GM10248 (cell line): ENCODE measurements at regions not wholly inside any gene's neighbourhood (a gene's known extent, or its start where the extent isn't known, plus 50 kb on each side); places are given as distances from the start of the nearest gene placed in this dataset.
"Not testable (repeated sequence)": the region's sequence is repeated elsewhere in the genome, so short reads cannot be mapped to it uniquely, and the experiment has no call there.

Experiments used
- CTCF ChIA-PET: fragments of 300-600 bp; sonication (Branson Sonifier 250); formaldehyde crosslinking; extraction: SDS; loops from one replicate; lab custom pipeline; 2021; ENCODE audit warnings: antibody characterized with exemption; lab: Yijun Ruan, JAX
- POLR2A ChIA-PET: fragments of 350-650 bp; sonication (Branson Sonifier 250); formaldehyde crosslinking; extraction: SDS; loops from one replicate; lab custom pipeline; 2020; ENCODE audit warnings: antibody characterized with exemption; lab: Yijun Ruan, JAX
- DNase-seq: peaks from one replicate; pipeline ENCODE4 v3.0.0; 2012; ENCODE audit errors: extremely low spot score
- TF ChIP-seq, protein P1 (sequence below): IDR thresholded peaks from 2 replicates; pipeline ENCODE4 v1.5.1; 2012; ENCODE audit warnings: mild to moderate bottlenecking, low read depth; ENCODE audit errors: extremely low read depth, missing control alignments, control extremely low read depth

DNA sequence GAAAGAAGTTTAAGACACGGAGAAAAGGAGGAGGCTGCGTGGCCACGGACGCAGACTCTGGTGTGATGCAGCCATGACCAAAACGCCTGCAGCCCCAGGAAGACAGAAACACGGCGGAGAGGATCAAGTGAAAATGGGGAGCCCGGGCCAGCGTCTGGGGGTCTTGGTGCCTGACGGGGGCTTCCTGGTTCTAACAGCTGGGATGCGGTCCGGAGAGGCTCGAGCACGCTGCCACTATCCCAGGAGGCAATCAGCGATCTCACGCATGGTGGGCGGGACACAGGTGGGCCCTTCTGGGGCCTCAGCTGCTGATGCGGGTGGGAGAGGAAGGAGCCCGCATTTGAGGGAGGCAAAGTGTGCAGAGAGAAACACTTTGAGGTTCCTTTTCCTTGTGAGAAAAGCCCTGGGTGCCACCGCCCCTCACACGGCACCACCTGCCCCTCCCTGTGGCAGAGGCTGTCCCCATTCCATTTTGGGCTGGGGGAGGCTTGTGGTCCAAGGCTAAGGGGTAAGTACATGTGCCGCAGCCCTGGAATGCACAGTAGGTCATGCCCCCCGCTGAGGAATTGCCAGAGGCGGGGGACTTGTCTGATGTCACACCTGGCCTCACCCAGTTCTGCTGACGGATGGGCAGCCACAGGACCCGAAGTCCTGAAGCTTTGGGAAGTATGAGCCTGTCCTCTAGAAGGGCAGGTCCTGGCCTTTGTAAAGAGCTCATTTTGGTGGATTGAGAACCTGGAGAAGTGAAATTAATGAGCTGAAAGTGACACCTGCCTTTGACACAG, 121.7 kb upstream of the ZNF469 start:
- POLR2A ChIA-PET, CTCF ChIA-PET, DNase-seq: not testable (repeated sequence)

DNA sequence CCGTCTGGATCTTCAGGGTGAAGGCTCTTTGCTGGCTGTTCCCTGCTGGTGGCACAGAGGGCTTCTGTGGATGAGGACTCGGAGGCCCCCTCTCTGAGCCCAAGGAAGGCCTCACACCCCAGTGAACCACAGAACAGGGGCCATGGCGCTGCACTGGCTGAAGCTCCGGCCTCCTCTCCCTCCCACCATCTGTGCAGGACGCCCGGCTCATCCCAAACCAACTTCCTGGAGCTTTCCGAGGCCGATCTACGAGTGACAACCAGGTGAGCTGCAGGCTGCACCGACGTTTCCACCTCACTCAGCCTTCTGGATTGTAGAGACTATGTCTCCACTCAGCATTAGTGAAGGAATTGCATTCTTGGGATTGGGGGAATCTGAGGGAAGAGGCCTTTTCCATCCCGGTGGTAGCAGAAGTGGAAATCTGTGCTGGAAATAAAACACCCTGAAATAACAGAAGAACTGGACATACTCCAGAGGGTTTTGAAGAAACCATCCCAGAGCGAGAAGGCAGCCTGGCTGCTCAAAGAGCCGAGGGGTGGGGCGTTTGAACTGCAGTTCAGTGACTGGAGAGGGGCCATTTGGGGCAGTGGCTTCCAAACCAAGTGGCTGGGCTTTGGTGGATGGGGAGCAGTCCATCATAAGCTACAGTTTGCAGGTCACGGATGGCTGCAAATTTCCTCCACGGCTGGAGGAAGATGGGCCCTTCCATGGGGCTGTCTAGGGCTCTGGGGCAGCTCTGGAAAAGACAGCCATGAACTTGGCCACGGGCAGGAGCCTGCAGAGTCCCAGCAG, 120.7 kb upstream of the ZNF469 start:
- DNase-seq, POLR2A ChIA-PET, CTCF ChIA-PET: not testable (repeated sequence)

DNA sequence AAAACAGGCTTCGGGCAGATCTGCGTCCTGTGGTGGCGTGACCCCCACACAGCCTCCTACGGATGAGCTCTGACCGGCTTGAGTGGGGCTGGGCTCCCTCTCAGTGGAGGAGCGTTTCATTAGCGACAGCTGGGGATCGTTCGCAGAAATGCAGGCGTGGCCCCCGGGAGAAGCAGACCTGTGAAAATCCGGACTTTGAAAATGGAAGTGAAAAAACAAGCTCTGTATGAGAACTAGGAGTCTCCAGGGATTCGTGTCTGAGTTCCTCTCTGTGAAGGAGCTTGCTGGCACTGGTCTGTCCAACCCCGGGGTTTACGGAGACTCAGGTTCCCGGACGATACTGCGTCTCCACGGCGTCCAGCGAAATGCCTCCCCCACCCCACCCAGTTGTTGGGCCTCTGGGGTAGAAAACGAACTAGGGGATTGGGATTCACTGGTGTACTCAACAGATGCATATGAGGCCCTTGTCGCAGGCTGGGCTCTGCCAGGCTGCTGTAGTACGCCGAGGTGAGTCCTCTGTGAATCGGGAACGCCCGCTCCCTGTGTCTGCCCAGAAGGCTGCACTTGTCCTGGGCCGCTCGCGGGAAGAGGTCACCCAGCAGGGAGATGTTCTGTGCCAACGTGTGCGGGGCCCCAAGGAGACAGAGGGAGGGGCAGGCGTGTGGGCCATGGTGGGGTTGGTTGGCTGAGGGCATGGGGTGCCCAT, 119.7 kb upstream of the ZNF469 start:
- DNase-seq, CTCF ChIA-PET, POLR2A ChIA-PET: not testable (repeated sequence)

DNA sequence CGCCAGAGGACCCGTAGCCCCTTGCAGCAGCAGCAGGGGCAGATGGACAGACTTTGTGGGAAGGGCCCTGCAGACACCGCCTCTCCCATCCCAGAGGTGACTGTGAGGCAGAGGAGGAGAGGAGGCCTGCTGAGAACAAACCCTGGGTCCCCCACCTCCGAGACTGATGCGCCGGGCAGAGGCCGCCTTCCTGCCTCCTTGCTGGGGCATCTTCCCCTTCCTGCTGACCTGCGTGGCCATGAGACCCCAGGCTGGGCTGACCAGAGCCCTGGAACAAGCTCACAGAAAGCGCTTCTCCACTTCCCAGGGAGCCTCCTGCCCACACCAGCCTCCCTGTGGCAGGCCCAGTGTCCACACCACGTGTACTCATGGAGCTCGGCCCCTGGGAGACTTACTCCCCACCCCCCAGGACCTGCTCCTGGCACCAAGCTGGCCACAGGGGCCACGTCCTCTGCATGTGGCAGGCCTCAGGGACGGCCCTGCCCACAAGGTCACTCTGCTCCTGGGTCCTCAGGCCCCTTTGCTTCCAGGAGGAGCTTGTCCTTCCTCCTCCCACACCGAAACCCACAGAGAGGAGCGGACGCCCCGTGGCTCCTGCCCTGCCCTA, 119.0 kb upstream of the ZNF469 start:
- DNase-seq, POLR2A ChIA-PET, CTCF ChIA-PET: not testable (repeated sequence)

DNA sequence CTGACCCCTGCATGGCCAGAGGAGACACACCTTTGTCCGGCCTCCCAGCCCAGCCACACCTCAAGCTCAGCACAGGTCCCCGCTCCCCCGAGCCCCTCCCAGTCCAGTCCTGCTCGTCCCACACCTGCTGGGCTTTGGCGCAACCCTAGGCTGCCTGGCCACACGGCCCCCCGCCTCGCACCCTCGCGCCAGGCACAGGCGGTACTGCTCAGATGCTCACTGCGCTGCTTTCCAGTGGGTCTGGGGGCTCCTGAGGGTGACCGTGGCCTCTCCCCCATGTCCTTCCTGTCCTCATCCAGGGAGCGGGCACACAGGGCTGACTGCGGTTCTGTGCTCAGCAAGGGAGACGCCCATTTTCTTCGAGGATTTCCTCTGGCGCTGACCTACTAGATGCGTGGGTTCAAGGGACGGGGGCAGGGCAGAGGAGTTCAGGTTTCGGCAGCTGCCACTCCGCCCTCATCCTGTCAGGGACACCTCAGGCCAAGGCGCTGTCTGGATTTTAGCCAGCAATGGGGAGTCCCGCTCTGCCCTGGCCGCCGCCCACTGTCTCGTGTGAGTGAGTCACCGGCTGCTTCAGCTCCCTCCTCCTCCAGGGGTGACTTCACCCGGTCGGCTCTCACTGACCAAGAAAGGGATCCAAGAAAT, 118.0 kb upstream of the ZNF469 start:
- ChIA-PET CTCF (no interaction called here), POLR2A (no interaction called here)
- TF ChIP-seq, protein P1, sequence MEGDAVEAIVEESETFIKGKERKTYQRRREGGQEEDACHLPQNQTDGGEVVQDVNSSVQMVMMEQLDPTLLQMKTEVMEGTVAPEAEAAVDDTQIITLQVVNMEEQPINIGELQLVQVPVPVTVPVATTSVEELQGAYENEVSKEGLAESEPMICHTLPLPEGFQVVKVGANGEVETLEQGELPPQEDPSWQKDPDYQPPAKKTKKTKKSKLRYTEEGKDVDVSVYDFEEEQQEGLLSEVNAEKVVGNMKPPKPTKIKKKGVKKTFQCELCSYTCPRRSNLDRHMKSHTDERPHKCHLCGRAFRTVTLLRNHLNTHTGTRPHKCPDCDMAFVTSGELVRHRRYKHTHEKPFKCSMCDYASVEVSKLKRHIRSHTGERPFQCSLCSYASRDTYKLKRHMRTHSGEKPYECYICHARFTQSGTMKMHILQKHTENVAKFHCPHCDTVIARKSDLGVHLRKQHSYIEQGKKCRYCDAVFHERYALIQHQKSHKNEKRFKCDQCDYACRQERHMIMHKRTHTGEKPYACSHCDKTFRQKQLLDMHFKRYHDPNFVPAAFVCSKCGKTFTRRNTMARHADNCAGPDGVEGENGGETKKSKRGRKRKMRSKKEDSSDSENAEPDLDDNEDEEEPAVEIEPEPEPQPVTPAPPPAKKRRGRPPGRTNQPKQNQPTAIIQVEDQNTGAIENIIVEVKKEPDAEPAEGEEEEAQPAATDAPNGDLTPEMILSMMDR: no peak
- peak; percentile 76 for DNase-seq

DNA sequence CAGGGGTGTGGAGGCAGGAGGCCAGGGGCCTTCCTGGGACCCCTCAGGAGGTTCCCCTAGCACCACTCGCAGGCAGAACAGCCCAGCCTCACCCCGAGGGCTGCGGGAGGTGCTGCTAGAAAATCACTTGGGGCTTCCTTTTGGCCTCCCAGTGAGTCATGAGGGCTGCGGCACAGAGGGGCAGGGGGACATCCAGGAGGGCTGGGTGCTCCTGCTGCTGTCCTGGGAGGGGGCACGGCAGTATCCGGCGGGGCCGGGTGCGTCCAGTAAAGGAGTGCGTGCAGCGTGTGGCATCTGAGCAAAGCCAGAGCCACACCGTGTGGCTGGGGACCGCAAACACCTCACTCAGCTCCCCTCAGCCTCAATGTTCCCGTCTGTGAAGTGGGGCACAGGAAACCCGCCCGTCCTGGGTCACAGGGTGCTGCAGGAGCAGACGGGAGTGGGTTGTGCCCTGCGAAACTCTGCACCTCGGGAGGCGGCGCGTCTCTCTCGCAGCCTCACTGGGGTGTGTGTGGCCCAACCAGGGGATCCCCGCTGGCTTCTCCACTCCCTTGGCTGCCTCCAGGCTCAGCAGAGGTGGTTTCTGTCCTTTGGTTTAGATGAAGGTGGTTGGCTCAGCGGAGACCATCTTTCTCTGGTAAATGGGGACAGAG, 117.3 kb upstream of the ZNF469 start:
- CTCF ChIA-PET, POLR2A ChIA-PET: not testable (repeated sequence)
- DNase-seq: peak; percentile 52

DNA sequence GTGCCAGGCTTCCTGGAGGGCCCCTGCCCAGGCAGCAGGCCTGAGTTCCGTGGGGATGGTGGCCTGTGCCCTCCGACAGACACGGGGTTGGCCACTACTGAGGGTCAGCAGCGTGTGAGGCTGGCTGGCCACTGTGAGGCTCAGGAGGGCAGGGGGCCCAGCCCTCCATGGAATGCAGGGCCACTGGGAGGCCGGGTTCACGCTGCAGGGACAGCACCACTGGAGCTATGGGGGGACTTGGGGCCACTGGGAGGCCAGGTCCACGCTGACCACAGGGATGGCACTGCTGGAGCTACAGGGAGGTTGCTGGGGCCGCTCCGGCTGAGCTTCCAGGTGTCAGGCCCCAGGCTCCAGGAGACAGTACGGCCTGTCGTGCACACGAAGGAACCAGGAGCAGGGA, 116.7 kb upstream of the ZNF469 start:
- CTCF ChIA-PET, DNase-seq, POLR2A ChIA-PET: not testable (repeated sequence)

DNA sequence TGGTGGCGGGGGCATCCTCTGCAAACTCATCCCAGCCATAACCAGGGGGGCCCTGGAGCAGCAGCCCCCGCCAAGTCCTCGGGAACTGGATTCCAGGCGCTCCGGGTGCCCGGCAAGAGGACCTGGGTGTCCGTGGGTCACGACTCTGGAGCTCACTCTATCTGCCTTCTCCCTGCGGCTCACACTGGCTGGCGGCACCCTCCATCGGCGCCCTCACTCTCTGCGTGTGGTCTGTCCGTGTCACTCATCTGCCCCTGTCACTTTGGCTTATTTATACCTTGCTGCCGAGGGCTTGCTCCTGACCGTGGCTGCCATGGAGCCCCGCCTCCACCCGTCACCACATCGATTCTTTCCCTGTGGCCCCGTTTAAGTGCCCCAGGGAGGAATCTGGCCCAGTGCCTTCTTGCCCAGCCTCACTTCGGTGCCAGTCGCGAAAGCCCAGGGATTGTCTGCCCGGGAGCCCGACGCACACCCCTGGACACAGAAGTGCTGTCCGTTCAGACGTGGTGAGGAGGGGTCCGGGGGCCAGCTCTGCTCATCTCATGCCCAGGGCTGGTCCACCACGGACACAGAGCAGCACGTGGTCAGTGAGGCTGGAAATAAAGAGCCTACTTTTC, 115.7 kb upstream of the ZNF469 start:
- CTCF ChIA-PET, POLR2A ChIA-PET, DNase-seq: not testable (repeated sequence)

DNA sequence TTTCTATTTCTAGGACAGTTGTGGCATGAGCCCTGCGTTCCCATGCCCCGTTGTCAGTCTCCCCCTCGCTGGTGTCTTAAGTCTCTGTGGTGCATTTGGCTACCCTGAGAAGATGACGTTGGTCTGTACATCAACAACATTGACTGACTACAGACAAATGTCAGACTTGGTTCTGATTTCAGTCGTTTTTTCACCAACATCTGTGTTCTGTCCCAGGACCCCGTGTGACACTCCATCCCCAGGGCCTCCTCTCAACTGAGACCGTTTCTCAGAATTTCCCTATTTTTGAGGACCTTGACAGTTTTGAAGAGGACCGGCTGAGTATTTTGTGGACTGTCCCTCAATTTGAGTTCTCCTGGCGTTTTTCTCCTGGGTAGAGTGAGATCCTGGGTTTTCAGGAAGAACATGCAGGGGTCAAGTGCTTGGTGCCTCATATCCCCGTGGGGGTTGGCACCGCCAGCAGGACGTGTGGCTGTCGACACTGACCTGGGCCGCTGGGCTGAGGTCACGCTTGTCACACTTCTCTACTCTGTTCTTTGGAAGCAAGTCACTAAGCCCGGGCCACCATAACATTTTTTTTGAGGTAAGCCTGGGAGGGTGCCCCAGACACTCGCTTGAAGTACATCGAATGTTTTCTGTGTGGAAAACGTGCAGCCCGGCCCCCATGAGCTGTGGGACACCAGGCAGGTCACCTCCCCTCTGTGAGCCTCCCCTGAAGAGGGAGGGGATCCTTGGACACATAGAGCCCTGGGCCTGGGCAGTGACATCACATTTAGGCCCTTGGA, 114.4 kb upstream of the ZNF469 start:
- CTCF ChIA-PET, DNase-seq: not testable (repeated sequence)
- POLR2A ChIA-PET: interaction anchor here (0.6 kb wide), 1 partner anchor 239 kb away, joined by 4 read pairs; no protein-coding TSS in a partner anchor

DNA sequence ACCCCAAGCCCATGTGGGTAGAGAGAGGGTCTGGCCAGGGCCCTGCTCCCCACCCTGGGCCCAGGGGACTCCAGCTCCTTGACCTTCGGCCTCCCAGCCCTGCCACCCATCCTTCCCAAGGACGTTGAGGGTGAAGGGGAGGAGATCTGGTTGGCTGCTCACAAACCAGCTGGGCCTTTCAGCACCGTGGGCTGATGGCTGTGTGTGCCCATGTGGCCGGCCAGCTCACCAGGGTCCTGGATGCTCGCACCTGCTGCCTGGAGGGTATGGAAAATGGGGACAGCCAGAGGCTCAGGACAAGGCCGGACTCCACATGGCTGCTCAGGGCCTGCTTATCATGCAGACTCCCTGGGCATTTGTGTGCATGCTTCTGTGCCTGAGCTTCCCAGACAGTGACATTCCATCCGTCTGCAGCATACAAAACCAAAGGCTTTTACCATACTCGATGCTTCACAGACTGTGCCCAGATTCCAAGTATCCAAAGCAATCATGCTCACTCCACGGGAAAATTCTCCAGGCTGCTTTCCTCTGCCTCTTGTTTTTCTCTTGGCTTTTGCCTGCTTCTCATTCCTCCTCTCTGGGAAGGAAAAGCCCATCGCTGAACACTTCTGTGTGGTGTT, 112.5 kb upstream of the ZNF469 start:
- DNase-seq, POLR2A ChIA-PET, CTCF ChIA-PET: not testable (repeated sequence)

DNA sequence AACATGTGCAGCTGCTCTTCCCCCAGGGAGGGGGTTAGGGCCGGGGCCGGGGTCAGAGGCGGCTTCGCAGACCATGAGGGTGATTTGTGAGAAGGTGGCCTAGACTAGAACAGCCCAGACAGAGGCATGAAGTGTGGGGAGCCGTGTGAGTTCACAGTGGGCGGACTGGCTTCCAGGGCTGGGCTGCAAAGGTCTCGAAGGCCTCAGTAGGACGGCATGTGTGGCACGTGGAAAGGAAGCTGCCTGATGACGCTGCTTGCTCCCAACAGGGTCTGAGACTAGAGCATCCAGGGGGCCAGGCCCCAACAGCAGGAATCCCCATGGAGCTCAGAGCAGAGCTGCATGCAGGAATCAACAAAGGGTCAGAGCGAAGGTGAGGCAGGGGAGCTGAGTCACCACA, 111.5 kb upstream of the ZNF469 start:
- DNase-seq, CTCF ChIA-PET, POLR2A ChIA-PET: not testable (repeated sequence)

DNA sequence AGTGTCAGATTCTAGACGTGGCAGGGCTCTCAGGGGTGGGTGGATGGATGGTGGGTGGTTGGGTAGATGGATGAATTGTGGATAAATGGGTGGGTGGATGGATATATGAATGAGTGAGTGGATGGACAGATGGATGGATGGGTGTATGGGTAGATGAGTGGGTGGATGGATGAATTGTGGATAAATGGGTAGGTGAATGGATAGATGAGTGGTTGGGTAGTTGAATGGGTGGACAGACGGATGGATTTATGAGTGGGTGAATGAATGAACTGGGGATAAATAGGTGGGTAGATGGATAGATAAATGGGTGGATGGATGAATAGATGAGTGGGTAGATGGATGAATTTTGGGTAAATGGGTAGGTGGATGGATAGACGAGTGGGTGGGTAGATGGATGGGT, 111.0 kb upstream of the ZNF469 start:
- DNase-seq, CTCF ChIA-PET, POLR2A ChIA-PET: not testable (repeated sequence)

DNA sequence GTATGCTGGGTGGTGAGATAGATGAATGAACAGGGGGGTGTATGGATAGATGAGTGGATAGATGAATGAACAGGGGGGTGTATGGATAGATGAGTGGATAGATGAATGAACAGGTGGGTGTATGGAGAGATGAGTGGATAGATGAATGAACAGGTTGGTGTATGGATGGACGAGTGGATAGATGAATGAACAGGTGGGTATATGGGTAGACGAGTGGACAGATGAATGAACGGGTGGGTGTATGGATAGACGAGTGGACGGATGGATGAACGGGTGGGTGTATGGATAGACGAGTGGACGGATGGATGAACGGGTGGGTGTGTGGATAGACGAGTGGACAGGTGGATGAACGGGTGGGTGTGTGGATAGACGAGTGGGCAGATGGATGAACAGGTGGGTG, 110.3 kb upstream of the ZNF469 start:
- POLR2A ChIA-PET, CTCF ChIA-PET, DNase-seq: not testable (repeated sequence)

DNA sequence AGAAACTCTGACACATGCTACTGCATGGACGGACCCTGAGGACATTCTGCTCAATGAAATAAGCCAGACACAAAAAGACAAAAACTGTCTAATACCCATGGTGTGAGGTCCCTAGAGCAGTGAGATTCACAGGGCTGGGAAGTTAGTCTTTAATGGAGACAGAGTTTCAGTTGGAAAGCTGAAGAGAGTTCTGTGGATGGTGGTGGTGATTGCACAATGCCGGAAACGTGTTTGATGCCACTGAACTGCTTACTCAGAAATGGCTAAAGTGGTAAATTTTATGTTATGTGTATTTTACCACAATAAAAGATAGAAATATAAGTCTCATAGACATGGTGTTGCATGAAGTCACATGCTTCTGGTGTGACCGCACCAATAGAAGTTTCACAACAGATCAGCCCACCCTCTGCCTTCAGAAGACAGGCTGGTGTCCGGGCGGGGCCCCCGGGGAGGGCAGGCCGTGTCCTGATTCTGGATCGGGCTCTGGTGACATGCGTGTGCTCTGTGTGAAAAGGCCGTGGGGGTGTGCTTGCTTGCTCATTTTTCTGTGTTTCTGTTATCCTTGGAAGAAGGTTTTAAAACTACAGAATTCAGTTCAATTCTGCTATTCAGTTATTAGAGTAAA, 108.5 kb upstream of the ZNF469 start:
- CTCF ChIA-PET, DNase-seq, POLR2A ChIA-PET: not testable (repeated sequence)
